SK-N-MC (cell line): ENCODE measurements at regions not wholly inside any gene's neighbourhood (a gene's known extent, or its start where the extent isn't known, plus 50 kb on each side); places are given as distances from the start of the nearest gene placed in this dataset.

ENCODE experiments used
- EZH2 ChIP-seq: fragments of 200-600 bp; sonication (generic); IDR thresholded peaks from one replicate; pipeline ENCODE4 v1.6.1; 2017; ENCODE audit warnings: antibody characterized with exemption
- FOXP2 ChIP-seq: optimal IDR thresholded peaks from 2 replicates; pipeline ENCODE3; 2011; ENCODE audit warnings: mild to moderate bottlenecking, moderate library complexity; ENCODE audit not compliant: insufficient read depth; ENCODE audit errors: extremely low read length, control extremely low read depth

- no peak for TF ChIP-seq EZH2
- TF ChIP-seq FOXP2: no peak
Observed at GRCh38 chrX:94401426-94401825, 727.4 kb downstream of the FAM133A start.
